Activated T-helper 17 cell treated with anti-CD3 and anti-CD28 coated beads, Interleukin-2, amount 50 U/mL, for 72 hours (primary cell): ENCODE measurements at regions not wholly inside any gene's neighbourhood (a gene's known extent, or its start where the extent isn't known, plus 50 kb on each side); places are given as distances from the start of the nearest gene placed in this dataset.

ENCODE experiments used
- ATAC-seq: fragments of 150-1000 bp; cut with Tn5 transposase; replicated peaks from 2 replicates; pipeline ENCODE4 v1.10.0; 2021; ENCODE audit warnings: mild to moderate bottlenecking, moderate library complexity
- H3K27ac Mint-ChIP-seq: one replicate; pipeline ENCODE4 v1.8.0; 2022; ENCODE audit warnings: mixed read lengths
- H3K27me3 Mint-ChIP-seq: one replicate; pipeline ENCODE4 v1.8.0; 2022; ENCODE audit warnings: mixed read lengths
- H3K36me3 Mint-ChIP-seq: one replicate; pipeline ENCODE4 v1.8.0; 2022; ENCODE audit warnings: low read depth, mild to moderate bottlenecking, mixed read lengths
- H3K4me1 Mint-ChIP-seq: one replicate; pipeline ENCODE4 v1.8.0; 2022; ENCODE audit warnings: mixed read lengths
- H3K4me3 Mint-ChIP-seq: one replicate; pipeline ENCODE4 v1.8.0; 2022; ENCODE audit warnings: mild to moderate bottlenecking, mixed read lengths
- H3K9me3 Mint-ChIP-seq: one replicate; pipeline ENCODE4 v1.8.0; 2022; ENCODE audit warnings: mixed read lengths

DNA sequence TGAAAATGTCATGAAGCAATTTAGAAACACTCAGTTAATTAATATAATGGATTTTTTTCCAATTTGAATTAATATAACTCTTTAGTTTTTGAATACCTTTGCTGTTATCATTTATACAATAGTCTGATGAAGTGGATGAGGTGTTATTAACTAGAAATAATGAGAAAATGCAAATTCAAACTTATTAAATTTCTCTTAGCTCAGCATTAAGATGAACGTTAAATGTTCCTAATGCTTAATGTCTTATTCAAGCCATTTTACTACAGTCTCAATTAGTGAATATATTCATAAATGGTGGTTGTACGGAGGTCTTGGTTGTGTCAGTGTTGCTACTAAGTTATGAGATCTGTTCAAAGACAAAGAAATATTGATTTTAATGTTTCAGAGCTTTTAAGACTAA is 186.3 kb downstream of the DTHD1 start:
- H3K4me1 Mint-ChIP-seq: no peaks in the 10 kb centered on the region
- no peak overlapping the region for H3K4me3 Mint-ChIP-seq
- H3K9me3 Mint-ChIP-seq: no peaks in the 10 kb centered on the region
- ATAC-seq: no peak
- no peaks in the 10 kb centered on the region for H3K36me3 Mint-ChIP-seq
- no peak overlapping the region for H3K27ac Mint-ChIP-seq
- peaks cover 18% of the 10 kb centered on the region for H3K27me3 Mint-ChIP-seq

DNA sequence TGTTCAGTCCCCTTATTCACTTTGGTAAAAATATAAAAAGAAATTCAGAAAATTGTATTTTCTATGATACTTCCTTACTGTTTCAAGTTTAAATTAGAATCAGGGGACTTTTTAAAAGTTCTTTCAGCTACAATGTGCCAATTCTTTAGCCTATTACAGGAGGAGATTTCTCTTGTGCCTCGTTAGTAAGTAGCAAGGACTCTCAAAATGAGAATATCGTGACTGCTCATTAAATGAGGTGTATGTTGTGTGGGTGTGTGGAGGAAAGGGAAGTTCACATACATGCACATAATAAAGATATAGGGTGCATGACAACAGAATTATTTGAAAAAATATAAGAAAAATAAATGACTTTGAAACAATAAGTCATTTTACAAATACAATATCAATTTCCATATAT is 190.5 kb downstream of the DTHD1 start:
- Mint-ChIP-seq H3K27me3 (peaks cover 15% of the 10 kb centered on the region), H3K27ac (no peak overlapping the region), H3K4me3 (no peak overlapping the region), H3K36me3 (no peaks in the 10 kb centered on the region), H3K4me1 (no peaks in the 10 kb centered on the region), H3K9me3 (no peaks in the 10 kb centered on the region)
- ATAC-seq: no peak

- no peak for ATAC-seq
- H3K4me3 Mint-ChIP-seq: no peak overlapping the region
- no peak overlapping the region for H3K27ac Mint-ChIP-seq
- no peaks in the 10 kb centered on the region for H3K9me3 Mint-ChIP-seq
- H3K27me3 Mint-ChIP-seq: peaks cover 9% of the 10 kb centered on the region
- H3K4me1 Mint-ChIP-seq: no peaks in the 10 kb centered on the region
- no peaks in the 10 kb centered on the region for H3K36me3 Mint-ChIP-seq
Measured at GRCh38 chr4:36476135-36476534, 194.7 kb downstream of the DTHD1 start.

DNA sequence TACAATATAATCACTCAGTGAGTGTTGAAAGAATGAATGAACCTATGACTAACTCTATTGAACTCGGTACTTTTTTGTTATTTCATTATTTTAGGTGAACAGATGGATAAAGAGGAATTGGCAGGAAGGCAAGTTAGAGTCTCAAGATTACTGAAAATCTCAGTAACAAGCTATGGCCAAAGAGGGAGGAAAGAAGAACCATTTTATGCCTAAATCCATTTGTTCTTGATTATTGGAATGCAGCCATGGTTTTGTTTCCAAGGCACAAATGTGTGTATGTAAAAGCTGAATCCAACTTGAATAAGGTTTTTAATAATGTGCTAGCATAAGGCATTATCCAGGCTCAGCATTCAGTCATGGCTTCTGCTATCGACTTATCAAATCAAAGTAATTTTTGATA is 196.4 kb downstream of the DTHD1 start:
- Mint-ChIP-seq H3K36me3 (no peaks in the 10 kb centered on the region), H3K27me3 (peaks cover 12% of the 10 kb centered on the region), H3K4me3 (no peak overlapping the region), H3K4me1 (no peaks in the 10 kb centered on the region), H3K9me3 (no peaks in the 10 kb centered on the region), H3K27ac (no peak overlapping the region)
- no peak for ATAC-seq

DNA sequence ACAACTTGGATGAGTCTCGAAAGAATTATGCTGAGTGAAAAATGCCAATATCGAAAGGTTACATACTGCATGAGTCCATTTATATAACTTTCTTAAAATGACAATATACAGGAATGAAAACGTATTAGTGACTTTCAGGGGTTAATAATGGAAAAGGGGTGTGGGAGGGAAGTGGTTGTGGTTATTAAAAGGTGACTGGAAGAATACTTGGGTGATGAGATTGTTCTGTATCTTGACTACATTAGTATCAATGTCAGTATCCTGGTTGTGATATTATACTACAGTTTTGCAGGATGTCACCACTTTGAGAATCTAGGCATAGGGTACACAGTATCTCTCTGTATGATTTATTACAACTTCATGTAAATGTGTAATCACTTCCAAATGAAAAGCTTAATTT is 204.5 kb downstream of the DTHD1 start:
- Mint-ChIP-seq H3K4me1 (no peaks in the 10 kb centered on the region), H3K4me3 (no peak overlapping the region), H3K27ac (no peak overlapping the region), H3K9me3 (no peaks in the 10 kb centered on the region), H3K27me3 (peaks cover 11% of the 10 kb centered on the region), H3K36me3 (no peaks in the 10 kb centered on the region)
- ATAC-seq: no peak

GRCh38 chr4:36489798-36490197 is 208.4 kb downstream of the DTHD1 start:
- Mint-ChIP-seq H3K4me3 (no peak overlapping the region), H3K27me3 (peaks cover 2% of the 10 kb centered on the region), H3K36me3 (no peaks in the 10 kb centered on the region), H3K27ac (no peak overlapping the region), H3K4me1 (no peaks in the 10 kb centered on the region), H3K9me3 (no peaks in the 10 kb centered on the region)
- ATAC-seq: no peak

DNA sequence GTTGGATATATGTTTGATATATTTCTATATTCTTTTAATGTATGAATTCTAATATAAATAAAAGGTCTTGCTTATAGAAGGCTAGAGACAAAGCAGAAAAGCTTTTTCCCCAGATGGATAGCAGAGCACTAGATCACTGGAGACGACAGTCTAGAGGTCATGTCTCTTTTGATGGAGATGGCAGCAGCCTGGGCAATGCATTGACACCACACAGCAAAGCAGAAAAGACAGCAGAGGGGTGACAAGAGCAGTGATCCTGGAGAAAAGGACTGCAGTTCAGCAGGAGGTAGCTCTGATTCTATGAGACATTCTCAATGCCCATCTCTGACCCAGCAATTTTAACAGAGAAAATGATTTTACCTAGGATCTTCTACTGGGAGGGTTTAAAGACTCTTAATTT is 210.6 kb downstream of the DTHD1 start:
- Mint-ChIP-seq H3K27ac (no peak overlapping the region), H3K27me3 (peaks cover 5% of the 10 kb centered on the region), H3K4me3 (no peak overlapping the region), H3K36me3 (no peaks in the 10 kb centered on the region), H3K4me1 (no peaks in the 10 kb centered on the region), H3K9me3 (no peaks in the 10 kb centered on the region)
- no peak for ATAC-seq

DNA sequence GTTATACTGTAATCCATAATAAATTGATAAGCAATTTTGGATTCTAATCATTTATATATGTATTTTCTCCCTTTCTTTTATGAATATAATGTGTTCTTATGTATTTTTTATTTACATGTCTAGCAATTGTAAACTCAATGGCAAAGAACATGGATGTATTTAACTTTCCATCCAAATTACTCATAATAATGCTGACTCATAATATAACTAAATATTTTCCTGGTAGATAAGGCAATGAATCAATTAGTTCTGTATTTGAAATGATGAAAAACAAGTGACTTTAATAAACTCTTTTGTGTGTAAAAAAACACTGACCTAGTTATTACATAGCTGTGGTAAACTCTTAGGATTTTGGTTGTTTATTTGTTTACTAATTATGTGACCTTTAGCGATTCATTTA is 211.2 kb downstream of the DTHD1 start:
- peaks cover 5% of the 10 kb centered on the region for H3K27me3 Mint-ChIP-seq
- H3K27ac Mint-ChIP-seq: no peak overlapping the region
- no peak for ATAC-seq
- H3K4me3 Mint-ChIP-seq: no peak overlapping the region
- H3K4me1 Mint-ChIP-seq: no peaks in the 10 kb centered on the region
- H3K36me3 Mint-ChIP-seq: no peaks in the 10 kb centered on the region
- H3K9me3 Mint-ChIP-seq: no peaks in the 10 kb centered on the region

DNA sequence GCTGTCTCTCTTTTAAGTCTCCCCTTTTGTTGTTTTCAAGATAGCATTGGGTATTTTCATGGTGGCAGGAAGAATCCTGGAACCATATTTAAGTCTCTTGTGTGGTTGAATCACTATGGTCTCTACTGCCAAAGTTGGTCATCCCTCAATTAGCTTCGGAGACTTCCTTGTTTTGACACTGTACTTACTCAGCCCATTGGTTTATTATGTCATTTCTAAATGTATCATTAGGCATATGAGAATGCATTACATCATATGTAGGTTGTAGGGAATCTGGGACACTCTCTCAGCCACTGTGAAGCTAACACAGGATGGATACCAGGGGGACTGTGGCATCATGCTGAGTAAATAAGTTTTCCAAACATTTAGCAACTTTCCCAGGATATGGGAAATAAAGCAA is 211.8 kb downstream of the DTHD1 start:
- Mint-ChIP-seq H3K36me3 (no peaks in the 10 kb centered on the region), H3K27ac (no peak overlapping the region), H3K27me3 (peaks cover 5% of the 10 kb centered on the region), H3K9me3 (no peaks in the 10 kb centered on the region), H3K4me1 (no peaks in the 10 kb centered on the region), H3K4me3 (no peak overlapping the region)
- no peak for ATAC-seq

DNA sequence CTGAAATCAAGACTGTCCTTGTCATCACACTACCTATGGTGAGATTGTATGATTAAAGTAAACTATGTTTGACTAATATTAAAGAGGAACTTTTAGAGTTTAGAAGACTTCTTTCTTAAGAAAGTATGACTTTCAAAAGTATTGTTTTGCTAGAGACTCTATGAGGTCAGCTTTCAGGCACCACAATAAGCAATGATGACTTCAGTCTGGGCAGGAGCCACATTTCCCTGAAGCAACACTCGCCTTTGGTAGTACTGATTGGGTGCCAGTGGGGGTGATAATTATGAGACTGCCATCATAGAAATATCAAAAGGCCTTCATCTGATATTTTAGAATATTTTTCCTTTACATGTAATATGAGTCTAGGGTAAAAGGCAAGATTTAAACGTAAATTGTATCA is 212.6 kb downstream of the DTHD1 start:
- ATAC-seq: no peak
- Mint-ChIP-seq H3K27ac (no peak overlapping the region), H3K9me3 (no peaks in the 10 kb centered on the region), H3K27me3 (peaks cover 5% of the 10 kb centered on the region), H3K4me1 (no peaks in the 10 kb centered on the region), H3K36me3 (no peaks in the 10 kb centered on the region), H3K4me3 (no peak overlapping the region)

DNA sequence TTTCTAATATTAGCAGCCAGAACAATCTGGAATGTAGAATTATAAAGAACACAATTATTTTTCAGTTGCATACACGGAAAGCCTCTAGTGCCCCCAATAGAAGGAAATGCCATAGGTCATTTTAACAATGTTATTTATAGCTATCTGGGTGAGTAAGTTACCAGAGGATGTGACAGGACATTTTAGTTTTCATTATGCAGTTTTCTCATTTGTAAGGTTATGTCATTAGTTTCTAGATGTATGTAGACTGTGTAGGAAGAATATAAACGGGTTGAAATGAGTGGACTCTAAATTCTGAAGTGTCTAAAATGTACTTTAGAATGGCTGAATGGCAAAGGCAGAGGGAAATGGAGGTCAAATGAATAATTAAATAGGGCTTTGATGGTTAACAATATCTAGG is 213.3 kb downstream of the DTHD1 start:
- Mint-ChIP-seq H3K4me3 (no peak overlapping the region), H3K27ac (no peak overlapping the region), H3K36me3 (no peaks in the 10 kb centered on the region), H3K27me3 (peaks cover 5% of the 10 kb centered on the region), H3K4me1 (no peaks in the 10 kb centered on the region), H3K9me3 (no peaks in the 10 kb centered on the region)
- no peak for ATAC-seq

DNA sequence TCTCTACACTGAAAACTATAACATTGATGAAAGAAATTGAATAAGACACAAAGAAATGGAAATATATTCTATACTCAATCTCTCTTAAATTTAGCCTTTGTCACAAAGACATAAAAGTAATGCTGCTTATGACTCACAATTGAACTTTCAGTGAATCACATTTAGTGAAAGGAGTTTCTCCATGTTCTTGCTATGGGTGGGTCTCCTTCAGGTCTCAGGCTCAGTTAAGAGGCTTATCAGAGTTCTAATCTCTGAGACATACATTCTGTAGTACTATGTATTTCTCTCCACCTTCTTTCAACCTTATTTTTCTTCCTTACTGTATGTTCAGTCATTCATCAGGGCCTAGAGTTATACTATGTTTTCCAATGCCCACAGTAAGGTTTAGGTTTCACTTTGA is 220.9 kb downstream of the DTHD1 start:
- no peaks in the 10 kb centered on the region for H3K4me1 Mint-ChIP-seq
- no peak overlapping the region for H3K4me3 Mint-ChIP-seq
- no peak overlapping the region for H3K27ac Mint-ChIP-seq
- H3K27me3 Mint-ChIP-seq: peaks cover 8% of the 10 kb centered on the region
- no peaks in the 10 kb centered on the region for H3K9me3 Mint-ChIP-seq
- peak; percentile 29 for ATAC-seq
- H3K36me3 Mint-ChIP-seq: no peaks in the 10 kb centered on the region

DNA sequence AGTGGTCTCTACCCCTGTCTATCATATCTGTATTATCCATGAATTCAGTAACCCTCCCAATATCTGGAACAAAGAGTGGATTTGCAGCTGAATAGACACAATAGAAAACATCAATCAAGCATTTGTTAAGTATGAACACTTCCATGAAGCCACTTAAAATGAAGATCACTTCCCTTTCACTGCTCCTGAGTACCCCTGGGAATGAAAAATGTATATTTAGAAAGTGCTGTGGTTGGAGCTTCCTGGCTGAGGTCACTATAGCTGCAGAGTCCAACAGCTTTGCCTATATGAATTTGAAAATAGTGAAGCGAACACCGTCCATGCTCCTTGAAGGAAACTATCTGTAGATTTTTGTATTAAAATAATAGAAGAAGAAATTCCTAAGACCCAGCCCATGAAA is 227.0 kb downstream of the DTHD1 start:
- no peaks in the 10 kb centered on the region for H3K9me3 Mint-ChIP-seq
- no peak for ATAC-seq
- no peak overlapping the region for H3K4me3 Mint-ChIP-seq
- H3K36me3 Mint-ChIP-seq: no peaks in the 10 kb centered on the region
- H3K4me1 Mint-ChIP-seq: no peaks in the 10 kb centered on the region
- no peak overlapping the region for H3K27ac Mint-ChIP-seq
- H3K27me3 Mint-ChIP-seq: peaks cover 7% of the 10 kb centered on the region

DNA sequence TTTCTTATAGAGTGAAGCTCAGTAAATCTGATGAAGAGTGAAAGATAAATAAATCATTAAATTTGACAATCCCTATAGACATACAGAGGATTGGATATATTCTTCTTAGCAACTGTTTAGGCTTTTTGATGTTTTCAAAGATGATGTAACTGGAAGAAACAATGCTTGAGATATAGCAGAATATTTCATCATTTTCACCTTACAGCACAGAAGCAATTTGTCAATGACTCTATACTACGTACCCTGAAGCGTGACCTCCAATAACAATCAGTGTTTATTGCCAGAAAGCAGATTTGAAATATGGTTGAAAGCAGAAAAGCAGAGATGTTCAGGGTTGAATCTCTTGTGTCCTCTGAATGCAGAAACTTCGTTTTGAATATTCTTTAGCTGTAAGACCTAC is 228.4 kb downstream of the DTHD1 start:
- H3K36me3 Mint-ChIP-seq: no peaks in the 10 kb centered on the region
- no peaks in the 10 kb centered on the region for H3K4me1 Mint-ChIP-seq
- H3K9me3 Mint-ChIP-seq: no peaks in the 10 kb centered on the region
- no peak overlapping the region for H3K27ac Mint-ChIP-seq
- H3K4me3 Mint-ChIP-seq: no peak overlapping the region
- peaks cover 4% of the 10 kb centered on the region for H3K27me3 Mint-ChIP-seq
- no peak for ATAC-seq

DNA sequence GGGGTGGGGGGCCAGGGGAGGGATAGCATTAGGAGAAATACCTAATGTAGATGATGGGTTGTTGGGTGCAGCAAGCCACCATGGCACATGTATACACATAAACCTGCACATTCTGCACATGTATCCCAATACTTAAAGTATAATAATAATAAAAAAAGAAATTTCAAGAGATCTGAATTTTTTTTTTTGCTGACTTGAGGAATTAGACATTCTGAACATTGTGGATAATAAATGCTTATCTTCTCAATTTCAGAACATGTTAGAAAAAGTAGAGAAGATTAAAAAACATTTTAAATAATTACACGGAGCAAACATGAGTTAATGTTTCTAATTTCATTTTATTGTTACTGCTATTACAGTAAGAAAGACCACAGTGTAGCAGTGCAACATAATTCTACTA is 230.4 kb downstream of the DTHD1 start:
- H3K27me3 Mint-ChIP-seq: peaks cover 7% of the 10 kb centered on the region
- H3K27ac Mint-ChIP-seq: no peak overlapping the region
- no peak overlapping the region for H3K4me3 Mint-ChIP-seq
- H3K4me1 Mint-ChIP-seq: no peaks in the 10 kb centered on the region
- ATAC-seq: no peak
- H3K9me3 Mint-ChIP-seq: no peaks in the 10 kb centered on the region
- no peaks in the 10 kb centered on the region for H3K36me3 Mint-ChIP-seq

DNA sequence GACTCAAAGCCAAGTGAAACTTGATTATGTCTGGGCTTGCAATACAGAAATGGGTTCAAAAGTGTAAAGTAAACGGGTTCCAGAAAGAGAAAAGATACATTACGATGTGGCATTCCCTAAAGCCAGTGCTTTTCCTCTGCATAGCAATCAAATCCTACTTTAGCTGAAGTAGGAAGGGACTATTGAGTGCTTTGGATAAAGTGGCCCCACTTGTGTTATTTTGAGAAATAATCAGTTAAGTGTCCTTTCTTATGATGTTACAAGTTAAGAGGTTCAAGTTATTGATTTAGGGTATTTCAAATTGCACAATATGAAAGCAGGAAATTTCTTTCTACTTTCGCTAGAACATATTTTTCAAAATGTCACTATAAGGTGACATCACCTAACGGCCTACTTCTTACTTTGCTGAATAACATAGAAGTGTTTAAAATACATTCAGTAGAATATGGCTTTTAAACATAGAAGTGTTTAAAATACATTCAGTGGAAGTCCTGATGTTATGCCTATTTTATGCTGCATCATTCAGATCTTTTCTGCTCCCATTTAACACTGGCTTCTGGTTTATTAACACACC is 235.2 kb downstream of the DTHD1 start:
- Mint-ChIP-seq H3K27ac (no peak overlapping the region), H3K4me3 (no peak overlapping the region)

More for the DNA sequence above, 235.2 kb downstream of the DTHD1 start:
- H3K4me1 Mint-ChIP-seq: no peaks in the 10 kb centered on the region
- no peaks in the 10 kb centered on the region for H3K36me3 Mint-ChIP-seq
- no peak for ATAC-seq
- H3K9me3 Mint-ChIP-seq: peaks cover 4% of the 10 kb centered on the region
- H3K27me3 Mint-ChIP-seq: peaks cover 4% of the 10 kb centered on the region
